Nephron progenitor cell (in vitro differentiated cells): ENCODE measurements at regions not wholly inside any gene's neighbourhood (a gene's known extent, or its start where the extent isn't known, plus 50 kb on each side); places are given as distances from the start of the nearest gene placed in this dataset.

Experiments
- DNase-seq: peaks from one replicate; pipeline ENCODE4 v3.0.0; 2021
- H3K27ac Mint-ChIP-seq: 2 replicates; pipeline ENCODE4 v1.8.0; 2021; ENCODE audit warnings: mild to moderate bottlenecking, moderate library complexity, mixed read lengths
- H3K27me3 Mint-ChIP-seq: 2 replicates; pipeline ENCODE4 v1.8.0; 2021; ENCODE audit warnings: mild to moderate bottlenecking, low read depth, mixed read lengths; ENCODE audit not compliant: poor library complexity
- H3K36me3 Mint-ChIP-seq: 2 replicates; pipeline ENCODE4 v1.8.0; 2021; ENCODE audit warnings: low read depth, mixed read lengths
- H3K4me1 Mint-ChIP-seq: 2 replicates; pipeline ENCODE4 v1.8.0; 2021; ENCODE audit warnings: mixed read lengths
- H3K4me3 Mint-ChIP-seq: 2 replicates; pipeline ENCODE4 v1.8.0; 2021; ENCODE audit warnings: mild to moderate bottlenecking, moderate library complexity, mixed read lengths
- H3K9me3 Mint-ChIP-seq: 2 replicates; pipeline ENCODE4 v1.8.0; 2021; ENCODE audit warnings: mild to moderate bottlenecking, moderate library complexity, mixed read lengths
- TF ChIP-seq, protein P1 (sequence below): fragments of 200-600 bp; sonication (generic); IDR thresholded peaks from 2 replicates; pipeline ENCODE4 v1.5.0; 2021; ENCODE audit warnings: antibody characterized with exemption

DNA sequence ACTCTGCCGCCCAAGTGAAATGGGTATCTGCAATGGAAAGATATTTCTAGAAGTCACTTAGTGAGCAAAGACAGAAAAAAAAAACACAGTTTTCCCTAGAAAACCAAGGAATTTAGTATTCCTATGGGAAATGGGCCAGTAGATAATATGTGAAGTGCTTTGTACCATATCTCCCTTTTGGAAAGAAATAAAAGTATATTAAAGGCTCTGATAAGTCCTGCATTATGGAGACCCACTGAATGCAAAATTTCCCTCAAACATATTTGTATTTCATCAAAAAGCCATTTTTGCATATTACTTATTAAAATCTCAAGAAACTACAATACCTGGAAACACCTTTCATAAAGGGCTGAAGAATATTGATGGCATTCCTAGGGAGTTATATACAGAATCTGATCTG, 51.6 kb upstream of the DYNLRB2 start:
- Mint-ChIP-seq H3K4me3 (no peak overlapping the region), H3K9me3 (no peaks in the 10 kb centered on the region), H3K4me1 (no peaks in the 10 kb centered on the region), H3K36me3 (no peaks in the 10 kb centered on the region), H3K27ac (no peak overlapping the region), H3K27me3 (peaks cover 9% of the 10 kb centered on the region)
- no peak for DNase-seq
- TF ChIP-seq, protein P1, sequence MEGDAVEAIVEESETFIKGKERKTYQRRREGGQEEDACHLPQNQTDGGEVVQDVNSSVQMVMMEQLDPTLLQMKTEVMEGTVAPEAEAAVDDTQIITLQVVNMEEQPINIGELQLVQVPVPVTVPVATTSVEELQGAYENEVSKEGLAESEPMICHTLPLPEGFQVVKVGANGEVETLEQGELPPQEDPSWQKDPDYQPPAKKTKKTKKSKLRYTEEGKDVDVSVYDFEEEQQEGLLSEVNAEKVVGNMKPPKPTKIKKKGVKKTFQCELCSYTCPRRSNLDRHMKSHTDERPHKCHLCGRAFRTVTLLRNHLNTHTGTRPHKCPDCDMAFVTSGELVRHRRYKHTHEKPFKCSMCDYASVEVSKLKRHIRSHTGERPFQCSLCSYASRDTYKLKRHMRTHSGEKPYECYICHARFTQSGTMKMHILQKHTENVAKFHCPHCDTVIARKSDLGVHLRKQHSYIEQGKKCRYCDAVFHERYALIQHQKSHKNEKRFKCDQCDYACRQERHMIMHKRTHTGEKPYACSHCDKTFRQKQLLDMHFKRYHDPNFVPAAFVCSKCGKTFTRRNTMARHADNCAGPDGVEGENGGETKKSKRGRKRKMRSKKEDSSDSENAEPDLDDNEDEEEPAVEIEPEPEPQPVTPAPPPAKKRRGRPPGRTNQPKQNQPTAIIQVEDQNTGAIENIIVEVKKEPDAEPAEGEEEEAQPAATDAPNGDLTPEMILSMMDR: no peak

DNA sequence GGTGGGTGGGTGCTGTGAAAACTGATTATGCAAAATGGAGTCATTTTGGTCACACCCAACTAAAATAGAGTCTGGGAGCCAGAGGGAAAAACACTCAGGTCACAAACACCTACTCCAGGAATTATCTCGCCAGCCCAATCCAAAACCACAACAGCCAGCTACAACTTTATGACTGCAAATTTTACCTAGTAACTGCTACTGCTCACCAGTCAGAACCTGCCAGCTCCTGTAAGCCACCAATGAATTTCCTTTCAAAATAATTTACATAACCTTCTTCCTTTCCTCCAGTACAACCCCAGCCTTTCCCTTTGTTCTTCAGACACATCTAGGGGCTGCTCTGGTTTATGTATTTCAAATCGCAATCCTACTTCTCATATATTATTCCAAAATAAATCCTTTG, 52.6 kb upstream of the DYNLRB2 start:
- no peaks in the 10 kb centered on the region for H3K4me1 Mint-ChIP-seq

DNA sequence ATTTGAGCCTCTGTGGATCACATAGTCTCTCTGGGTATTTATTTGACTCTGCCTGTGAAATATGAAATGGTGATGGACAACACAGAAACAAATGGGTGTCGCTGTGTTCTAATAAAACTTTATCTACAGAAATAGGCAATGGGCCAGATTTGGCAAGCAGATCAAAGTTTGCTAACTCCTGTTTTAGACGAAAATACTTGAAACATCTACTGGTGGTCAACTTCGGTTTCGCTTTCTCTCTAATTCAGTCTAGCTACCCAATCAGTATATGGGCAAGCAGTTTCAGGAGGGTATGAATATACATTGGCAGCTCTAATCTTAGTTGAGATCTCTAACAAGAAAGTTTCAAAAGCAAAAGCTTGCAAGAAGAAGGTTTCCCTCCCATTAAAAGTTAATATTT, 60.1 kb upstream of the DYNLRB2 start:
- Mint-ChIP-seq H3K27me3 (peaks cover 17% of the 10 kb centered on the region), H3K27ac (no peak overlapping the region), H3K9me3 (peaks cover 3% of the 10 kb centered on the region), H3K36me3 (no peaks in the 10 kb centered on the region), H3K4me3 (no peak overlapping the region), H3K4me1 (no peaks in the 10 kb centered on the region)
- no peak for DNase-seq
- TF ChIP-seq, protein P1: no peak

More for the DNA sequence above, 52.6 kb upstream of the DYNLRB2 start:
- Mint-ChIP-seq H3K9me3 (peaks cover 3% of the 10 kb centered on the region), H3K36me3 (no peaks in the 10 kb centered on the region), H3K27ac (no peak overlapping the region), H3K4me3 (no peak overlapping the region), H3K27me3 (peaks cover 7% of the 10 kb centered on the region)
- TF ChIP-seq, protein P1: no peak
- no peak for DNase-seq

DNA sequence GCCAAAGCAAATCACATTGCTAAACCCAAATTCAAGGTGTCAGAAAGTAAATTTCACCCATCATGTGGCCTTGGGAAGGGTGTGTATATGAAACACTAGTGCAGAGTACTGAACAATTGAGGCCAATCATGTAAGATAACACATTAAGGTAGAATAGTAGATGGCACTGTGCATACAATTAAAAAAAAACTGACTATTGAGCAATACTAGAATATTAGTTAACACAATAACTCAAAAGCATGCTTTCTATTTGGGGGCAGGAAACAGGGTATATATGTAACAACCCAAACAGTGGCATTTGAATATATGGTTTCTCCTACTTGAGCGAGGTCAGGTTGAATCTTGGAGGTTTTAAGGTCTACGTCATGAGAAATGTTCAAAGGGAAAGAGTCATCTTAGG, 63.0 kb upstream of the DYNLRB2 start:
- DNase-seq: no peak
- TF ChIP-seq, protein P1: no peak
- Mint-ChIP-seq H3K27ac (no peak overlapping the region), H3K27me3 (peaks cover 29% of the 10 kb centered on the region), H3K9me3 (no peaks in the 10 kb centered on the region), H3K4me3 (no peak overlapping the region), H3K4me1 (no peaks in the 10 kb centered on the region), H3K36me3 (no peaks in the 10 kb centered on the region)

DNA sequence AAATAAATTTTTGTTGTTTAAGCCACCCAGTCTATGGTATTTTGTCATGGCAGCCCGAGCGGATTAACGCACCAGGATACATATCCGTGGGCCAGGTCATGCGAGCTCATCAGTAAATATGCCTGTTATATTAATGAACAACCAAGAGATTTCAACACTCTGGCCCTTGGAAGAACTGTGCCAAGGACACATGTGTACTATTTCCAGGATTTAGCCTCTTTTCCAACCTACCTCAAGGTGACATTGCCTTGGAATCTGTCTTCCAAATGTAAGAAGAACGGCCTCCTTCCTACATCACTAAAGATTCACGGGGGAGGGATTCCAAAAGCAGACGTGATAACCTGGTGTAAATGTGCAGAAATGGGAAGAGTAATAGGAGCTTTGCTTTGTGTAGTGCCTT, 72.8 kb upstream of the DYNLRB2 start:
- DNase-seq: no peak
- H3K27ac Mint-ChIP-seq: no peak overlapping the region
- H3K4me1 Mint-ChIP-seq: peaks cover 21% of the 10 kb centered on the region
- H3K9me3 Mint-ChIP-seq: peaks cover 6% of the 10 kb centered on the region
- no peak overlapping the region for H3K4me3 Mint-ChIP-seq
- TF ChIP-seq, protein P1: no peak
- peaks cover 5% of the 10 kb centered on the region for H3K36me3 Mint-ChIP-seq
- peaks cover 21% of the 10 kb centered on the region for H3K27me3 Mint-ChIP-seq
